ENCODE measurements at regions not wholly inside any gene's neighbourhood (a gene's known extent, or its start where the extent isn't known, plus 50 kb on each side); places are given as distances from the start of the nearest gene placed in this dataset.

DNA sequence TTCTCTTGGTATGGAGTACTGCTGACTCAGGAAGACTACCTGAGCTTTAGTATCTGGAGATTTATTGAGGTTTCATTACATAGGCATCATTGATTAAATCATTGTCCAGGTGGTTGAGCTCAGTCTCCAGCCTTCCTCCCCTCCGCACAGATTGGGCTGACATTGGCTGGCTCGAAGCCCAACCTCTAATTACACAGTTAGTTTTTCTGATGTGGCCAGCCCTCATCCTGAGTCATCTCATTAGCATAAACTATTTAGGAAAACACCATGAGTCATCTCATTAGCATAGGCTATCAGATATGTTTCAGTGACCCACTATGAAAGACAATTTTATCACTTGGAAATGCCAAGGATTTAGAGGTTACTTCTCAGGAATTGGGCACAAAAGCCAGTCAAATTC is 93.9 kb upstream of the ANKRD50 start:
- H3K4me2 ChIP-seq (ENCODE audit: insufficient read depth, low read length, poor library complexity, severe bottlenecking): no peak overlapping the region
- H2BK15ac ChIP-seq (ENCODE audit: low read length): no peak overlapping the region
- H3K4me1 ChIP-seq (ENCODE audit: control insufficient read depth in 2 of 2, insufficient read depth in 1 of 2, low read depth in 1 of 2, low read length in 2 of 2): no peaks in the 10 kb centered on the region
- H3K4me3 ChIP-seq (ENCODE audit: low read length in 2 of 2): no peak overlapping the region
- H2BK120ac ChIP-seq (ENCODE audit: low read depth, low read length): no peak overlapping the region
- WGBS, 2 donors (ENCODE audit: extremely low coverage in 2 of 2, insufficient read length in 2 of 2, insufficient replicate concordance in 1 of 2): no CpG with 5 or more reads among the region's 2 CpGs
- no peaks in the 10 kb centered on the region for H3K27me3 ChIP-seq (ENCODE audit: control insufficient read depth in 3 of 3, insufficient read depth in 3 of 3, low read depth in 1 of 3, low read length in 3 of 3)
- no peak overlapping the region for H2BK12ac ChIP-seq (ENCODE audit: low read length)
- no peak overlapping the region for H3K14ac ChIP-seq (ENCODE audit: low read length)
- no peak overlapping the region for H4K91ac ChIP-seq (ENCODE audit: low read depth, low read length, poor library complexity)
- no peak overlapping the region for H2AK5ac ChIP-seq (ENCODE audit: low read depth, low read length)
- no peak overlapping the region for H3K9ac ChIP-seq (ENCODE audit: low read depth, low read length, poor library complexity)
- H3K79me1 ChIP-seq (ENCODE audit: low read depth, low read length): no peaks in the 10 kb centered on the region
- H3K18ac ChIP-seq (ENCODE audit: low read length): no peak overlapping the region
- no peaks in the 10 kb centered on the region for H3K36me3 ChIP-seq (replicated peaks in 1 of 2; ENCODE audit: control insufficient read depth in 2 of 2, insufficient read depth in 2 of 2, low read length in 2 of 2)
- DNase-seq (ENCODE audit: low spot score): no peak
- no peak overlapping the region for H2AFZ ChIP-seq (ENCODE audit: low read length)
- no peak overlapping the region for H3K27ac ChIP-seq (replicated peaks; ENCODE audit: low read length)
- no peak overlapping the region for H2BK5ac ChIP-seq (ENCODE audit: low read length)
- H3K9me3 ChIP-seq (replicated peaks in 1 of 2; ENCODE audit: control insufficient read depth in 2 of 2, insufficient read depth in 1 of 2, low read depth in 1 of 2, low read length in 2 of 2): no peaks in the 10 kb centered on the region
- no peak overlapping the region for H3K4ac ChIP-seq (ENCODE audit: low read length)
- no peak overlapping the region for H4K8ac ChIP-seq (ENCODE audit: low read depth, low read length)
- no peak overlapping the region for H3K23ac ChIP-seq (ENCODE audit: low read depth, low read length, poor library complexity)

DNA sequence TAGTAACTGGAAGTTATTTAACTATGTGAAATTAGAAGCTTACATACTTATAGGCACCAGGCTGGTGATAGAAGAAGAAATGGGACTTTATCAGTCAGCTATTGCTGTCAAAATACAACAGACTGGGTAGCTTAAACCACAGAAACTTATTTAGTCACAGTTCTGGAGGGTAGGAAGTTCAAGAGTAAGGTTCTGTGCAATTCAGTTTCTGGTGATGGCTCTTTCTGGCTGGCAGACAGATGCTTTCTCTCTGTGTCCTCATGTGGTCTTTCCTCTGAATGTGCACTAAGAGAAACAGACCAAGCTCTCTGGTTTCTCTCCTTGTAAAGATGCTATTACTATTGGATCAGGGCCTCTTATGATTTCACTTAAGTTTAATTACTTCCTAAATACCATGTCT is 92.1 kb upstream of the ANKRD50 start:
- H3K27ac ChIP-seq (replicated peaks; ENCODE audit: low read length): no peak overlapping the region
- no peak overlapping the region for H4K91ac ChIP-seq (ENCODE audit: low read depth, low read length, poor library complexity)
- no peaks in the 10 kb centered on the region for H3K79me1 ChIP-seq (ENCODE audit: low read depth, low read length)
- H2BK120ac ChIP-seq (ENCODE audit: low read depth, low read length): no peak overlapping the region
- H3K4me1 ChIP-seq (ENCODE audit: control insufficient read depth in 2 of 2, insufficient read depth in 1 of 2, low read depth in 1 of 2, low read length in 2 of 2): no peaks in the 10 kb centered on the region
- H3K18ac ChIP-seq (ENCODE audit: low read length): no peak overlapping the region
- H3K9me3 ChIP-seq (replicated peaks in 1 of 2; ENCODE audit: control insufficient read depth in 2 of 2, insufficient read depth in 1 of 2, low read depth in 1 of 2, low read length in 2 of 2): no peaks in the 10 kb centered on the region
- H2BK5ac ChIP-seq (ENCODE audit: low read length): no peak overlapping the region
- no peak overlapping the region for H4K8ac ChIP-seq (ENCODE audit: low read depth, low read length)
- H3K27me3 ChIP-seq (ENCODE audit: control insufficient read depth in 3 of 3, insufficient read depth in 3 of 3, low read depth in 1 of 3, low read length in 3 of 3): no peaks in the 10 kb centered on the region
- H2BK12ac ChIP-seq (ENCODE audit: low read length): no peak overlapping the region
- no peak overlapping the region for H2BK15ac ChIP-seq (ENCODE audit: low read length)
- no peak overlapping the region for H3K4ac ChIP-seq (ENCODE audit: low read length)
- H3K14ac ChIP-seq (ENCODE audit: low read length): no peak overlapping the region
- no peak overlapping the region for H3K4me2 ChIP-seq (ENCODE audit: insufficient read depth, low read length, poor library complexity, severe bottlenecking)
- DNase-seq (ENCODE audit: low spot score): no peak
- H3K36me3 ChIP-seq (replicated peaks in 1 of 2; ENCODE audit: control insufficient read depth in 2 of 2, insufficient read depth in 2 of 2, low read length in 2 of 2): no peaks in the 10 kb centered on the region
- no peak overlapping the region for H3K23ac ChIP-seq (ENCODE audit: low read depth, low read length, poor library complexity)
- H3K9ac ChIP-seq (ENCODE audit: low read depth, low read length, poor library complexity): no peak overlapping the region
- peak overlapping the region; percentile 60 for H2AFZ ChIP-seq (ENCODE audit: low read length)
- H2AK5ac ChIP-seq (ENCODE audit: low read depth, low read length): no peak overlapping the region
- no peak overlapping the region for H3K4me3 ChIP-seq (ENCODE audit: low read length in 2 of 2)

DNA sequence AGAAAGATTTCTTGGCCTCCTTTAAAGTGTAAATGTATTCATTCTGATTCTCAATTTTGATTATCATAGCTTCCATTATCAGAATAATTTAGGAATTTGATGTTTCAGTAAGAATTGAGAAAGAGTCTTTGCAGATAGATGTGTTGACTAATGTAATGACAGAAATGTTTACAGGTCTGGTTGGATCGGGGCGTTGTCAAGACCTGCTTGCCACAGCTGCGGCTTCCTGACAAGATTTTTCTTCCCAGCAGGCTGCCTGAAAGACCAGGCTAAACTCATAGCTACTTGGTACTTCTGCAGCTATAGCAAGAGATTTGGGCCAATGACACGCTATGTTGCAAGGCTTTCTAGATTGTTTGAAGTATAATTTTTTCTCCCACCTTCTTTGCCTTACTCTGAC is 91.5 kb upstream of the ANKRD50 start:
- Histone ChIP-seq H2BK12ac (ENCODE audit: low read length) (no peak overlapping the region), H3K36me3 (replicated peaks in 1 of 2; ENCODE audit: control insufficient read depth in 2 of 2, insufficient read depth in 2 of 2, low read length in 2 of 2) (no peaks in the 10 kb centered on the region), H3K9ac (ENCODE audit: low read depth, low read length, poor library complexity) (no peak overlapping the region), H3K18ac (ENCODE audit: low read length) (no peak overlapping the region), H4K91ac (ENCODE audit: low read depth, low read length, poor library complexity) (no peak overlapping the region), H3K23ac (ENCODE audit: low read depth, low read length, poor library complexity) (no peak overlapping the region), H4K8ac (ENCODE audit: low read depth, low read length) (no peak overlapping the region), H2BK15ac (ENCODE audit: low read length) (no peak overlapping the region), H3K4me1 (ENCODE audit: control insufficient read depth in 2 of 2, insufficient read depth in 1 of 2, low read depth in 1 of 2, low read length in 2 of 2) (no peaks in the 10 kb centered on the region), H2BK5ac (ENCODE audit: low read length) (no peak overlapping the region), H3K4ac (ENCODE audit: low read length) (no peak overlapping the region), H3K9me3 (replicated peaks in 1 of 2; ENCODE audit: control insufficient read depth in 2 of 2, insufficient read depth in 1 of 2, low read depth in 1 of 2, low read length in 2 of 2) (no peaks in the 10 kb centered on the region), H2BK120ac (ENCODE audit: low read depth, low read length) (no peak overlapping the region), H3K4me3 (ENCODE audit: low read length in 2 of 2) (no peak overlapping the region), H3K27me3 (ENCODE audit: control insufficient read depth in 3 of 3, insufficient read depth in 3 of 3, low read depth in 1 of 3, low read length in 3 of 3) (no peaks in the 10 kb centered on the region), H2AK5ac (ENCODE audit: low read depth, low read length) (no peak overlapping the region), H3K27ac (replicated peaks; ENCODE audit: low read length) (no peak overlapping the region), H3K14ac (ENCODE audit: low read length) (no peak overlapping the region), H2AFZ (ENCODE audit: low read length) (no peak overlapping the region), H3K4me2 (ENCODE audit: insufficient read depth, low read length, poor library complexity, severe bottlenecking) (no peak overlapping the region), H3K79me1 (ENCODE audit: low read depth, low read length) (no peaks in the 10 kb centered on the region)
- no peak for DNase-seq (ENCODE audit: low spot score)
- WGBS, 2 donors (ENCODE audit: extremely low coverage in 2 of 2, insufficient read length in 2 of 2, insufficient replicate concordance in 1 of 2): no CpG with 5 or more reads among the region's 4 CpGs

- no peak overlapping the region for H2BK15ac ChIP-seq (ENCODE audit: low read length)
- no peaks in the 10 kb centered on the region for H3K27me3 ChIP-seq (ENCODE audit: control insufficient read depth in 3 of 3, insufficient read depth in 3 of 3, low read depth in 1 of 3, low read length in 3 of 3)
- H2BK120ac ChIP-seq (ENCODE audit: low read depth, low read length): no peak overlapping the region
- H2AFZ ChIP-seq (ENCODE audit: low read length): no peak overlapping the region
- H3K36me3 ChIP-seq (replicated peaks in 1 of 2; ENCODE audit: control insufficient read depth in 2 of 2, insufficient read depth in 2 of 2, low read length in 2 of 2): no peaks in the 10 kb centered on the region
- no peak overlapping the region for H3K27ac ChIP-seq (replicated peaks; ENCODE audit: low read length)
- no CpG with 5 or more reads among the region's 1 CpG for WGBS, 2 donors (ENCODE audit: extremely low coverage in 2 of 2, insufficient read length in 2 of 2, insufficient replicate concordance in 1 of 2)
- no peak overlapping the region for H3K14ac ChIP-seq (ENCODE audit: low read length)
- no peak overlapping the region for H3K4ac ChIP-seq (ENCODE audit: low read length)
- no peak overlapping the region for H2AK5ac ChIP-seq (ENCODE audit: low read depth, low read length)
- no peaks in the 10 kb centered on the region for H3K9me3 ChIP-seq (replicated peaks in 1 of 2; ENCODE audit: control insufficient read depth in 2 of 2, insufficient read depth in 1 of 2, low read depth in 1 of 2, low read length in 2 of 2)
- no peaks in the 10 kb centered on the region for H3K4me1 ChIP-seq (ENCODE audit: control insufficient read depth in 2 of 2, insufficient read depth in 1 of 2, low read depth in 1 of 2, low read length in 2 of 2)
- H3K18ac ChIP-seq (ENCODE audit: low read length): no peak overlapping the region
- no peak overlapping the region for H3K9ac ChIP-seq (ENCODE audit: low read depth, low read length, poor library complexity)
- H3K4me2 ChIP-seq (ENCODE audit: insufficient read depth, low read length, poor library complexity, severe bottlenecking): no peak overlapping the region
- H2BK5ac ChIP-seq (ENCODE audit: low read length): no peak overlapping the region
- H3K23ac ChIP-seq (ENCODE audit: low read depth, low read length, poor library complexity): no peak overlapping the region
- H4K8ac ChIP-seq (ENCODE audit: low read depth, low read length): no peak overlapping the region
- DNase-seq (ENCODE audit: low spot score): no peak
- no peaks in the 10 kb centered on the region for H3K79me1 ChIP-seq (ENCODE audit: low read depth, low read length)
- H2BK12ac ChIP-seq (ENCODE audit: low read length): no peak overlapping the region
- no peak overlapping the region for H3K4me3 ChIP-seq (ENCODE audit: low read length in 2 of 2)
- H4K91ac ChIP-seq (ENCODE audit: low read depth, low read length, poor library complexity): no peak overlapping the region
Measured at GRCh38 chr4:124803641-124804040, 91.1 kb upstream of the ANKRD50 start.
